HepG2 (cell line): ENCODE measurements at regions not wholly inside any gene's neighbourhood (a gene's known extent, or its start where the extent isn't known, plus 50 kb on each side); places are given as distances from the start of the nearest gene placed in this dataset.

Experiments
- CCAR2 ChIP-seq: fragments of 200-400 bp; formaldehyde crosslinking; optimal IDR thresholded peaks from 2 replicates; pipeline ENCODE3; 2018; ENCODE audit warnings: low read depth, mild to moderate bottlenecking, low read length, moderate library complexity
- CENPX ChIP-seq: sonication (generic); formaldehyde crosslinking; IDR thresholded peaks from 2 replicates; pipeline ENCODE4 v1.9.0; 2021; ENCODE audit warnings: mild to moderate bottlenecking, missing genetic modification reagents, moderate library complexity
- EP300 ChIP-seq, 3 experiments: sonication (generic) in 1 of 3; formaldehyde crosslinking in 1 of 3; IDR thresholded peaks; 2 replicates each; pipeline versions ENCODE4 v1.5.1 to v1.6.1; 2011 to 2020; ENCODE audit warnings: low read depth in 2 of 3, low read length in 2 of 3, borderline replicate concordance in 1 of 3, improper control_type of control experiment in 1 of 3, mild to moderate bottlenecking in 1 of 3, missing genetic modification reagents in 1 of 3, moderate library complexity in 1 of 3
- KDM1A ChIP-seq: IDR thresholded peaks from 2 replicates; pipeline ENCODE4 v1.6.1; 2016; ENCODE audit warnings: missing compliant biosample characterization
- KLF6 ChIP-seq: IDR thresholded peaks from 2 replicates; pipeline ENCODE4 v1.8.0; 2016; ENCODE audit warnings: missing biosample characterization, missing genetic modification reagents
- RFXANK ChIP-seq: IDR thresholded peaks from 2 replicates; pipeline ENCODE4 v1.6.1; 2016
- SRY ChIP-seq: sonication (generic); formaldehyde crosslinking; IDR thresholded peaks from 2 replicates; pipeline ENCODE4 v1.8.0; 2022; ENCODE audit warnings: mild to moderate bottlenecking, missing genetic modification reagents
- ZNF546 ChIP-seq: sonication (generic); formaldehyde crosslinking; conservative IDR thresholded peaks from 2 replicates; pipeline ENCODE4 v1.8.1; 2023; ENCODE audit warnings: mild to moderate bottlenecking, missing genetic modification reagents
- TF ChIP-seq, protein P1 (sequence below), 2 experiments: fragments of 450-650 bp in 1 of 2; sonication (generic) in 1 of 2; formaldehyde crosslinking in 1 of 2; IDR thresholded peaks; 2 replicates each; pipeline versions ENCODE4 v1.6.1 to v1.8.0; 2016 to 2022; ENCODE audit warnings: antibody characterized with exemption in 1 of 2, mild to moderate bottlenecking in 1 of 2, missing genetic modification reagents in 1 of 2
- TF ChIP-seq, protein P2 (sequence below): sonication (generic); formaldehyde crosslinking; IDR thresholded peaks from 2 replicates; pipeline ENCODE4 v1.4.0; 2020; ENCODE audit warnings: mild to moderate bottlenecking, low read depth, missing genetic modification reagents
- TF ChIP-seq, protein P3 (sequence below): sonication (generic); formaldehyde crosslinking; IDR thresholded peaks from 2 replicates; pipeline ENCODE4 v1.5.0; 2020; ENCODE audit warnings: missing genetic modification reagents
- TF ChIP-seq, protein P4 (sequence below): sonication (generic); formaldehyde crosslinking; IDR thresholded peaks from 2 replicates; pipeline ENCODE4 v1.4.0; 2020; ENCODE audit warnings: missing genetic modification reagents
- TF ChIP-seq, protein P5 (sequence below): sonication (generic); formaldehyde crosslinking; IDR thresholded peaks from 2 replicates; pipeline ENCODE4 v1.8.1; 2022; ENCODE audit warnings: mild to moderate bottlenecking, missing genetic modification reagents

DNA sequence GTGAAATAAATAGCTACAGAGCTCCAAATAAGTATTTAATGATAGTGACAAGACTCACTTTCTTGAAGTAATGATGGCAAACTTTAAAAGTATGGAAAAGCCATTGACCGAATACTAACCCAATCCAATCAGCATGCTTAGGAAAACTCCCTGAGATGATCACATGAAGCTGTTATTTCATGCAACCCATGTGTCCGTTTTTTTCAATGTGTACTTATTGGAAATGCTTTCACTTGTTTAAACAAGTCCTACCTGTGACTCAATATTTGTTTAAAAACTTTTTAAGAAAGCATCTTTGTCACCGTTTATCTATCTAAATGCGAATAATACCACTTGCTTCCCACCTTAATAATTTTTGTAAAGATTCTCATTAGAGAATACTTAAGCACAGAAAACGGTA lies 185.8 kb downstream of the NRIP1 start (continued):
- TF ChIP-seq, protein P1, sequence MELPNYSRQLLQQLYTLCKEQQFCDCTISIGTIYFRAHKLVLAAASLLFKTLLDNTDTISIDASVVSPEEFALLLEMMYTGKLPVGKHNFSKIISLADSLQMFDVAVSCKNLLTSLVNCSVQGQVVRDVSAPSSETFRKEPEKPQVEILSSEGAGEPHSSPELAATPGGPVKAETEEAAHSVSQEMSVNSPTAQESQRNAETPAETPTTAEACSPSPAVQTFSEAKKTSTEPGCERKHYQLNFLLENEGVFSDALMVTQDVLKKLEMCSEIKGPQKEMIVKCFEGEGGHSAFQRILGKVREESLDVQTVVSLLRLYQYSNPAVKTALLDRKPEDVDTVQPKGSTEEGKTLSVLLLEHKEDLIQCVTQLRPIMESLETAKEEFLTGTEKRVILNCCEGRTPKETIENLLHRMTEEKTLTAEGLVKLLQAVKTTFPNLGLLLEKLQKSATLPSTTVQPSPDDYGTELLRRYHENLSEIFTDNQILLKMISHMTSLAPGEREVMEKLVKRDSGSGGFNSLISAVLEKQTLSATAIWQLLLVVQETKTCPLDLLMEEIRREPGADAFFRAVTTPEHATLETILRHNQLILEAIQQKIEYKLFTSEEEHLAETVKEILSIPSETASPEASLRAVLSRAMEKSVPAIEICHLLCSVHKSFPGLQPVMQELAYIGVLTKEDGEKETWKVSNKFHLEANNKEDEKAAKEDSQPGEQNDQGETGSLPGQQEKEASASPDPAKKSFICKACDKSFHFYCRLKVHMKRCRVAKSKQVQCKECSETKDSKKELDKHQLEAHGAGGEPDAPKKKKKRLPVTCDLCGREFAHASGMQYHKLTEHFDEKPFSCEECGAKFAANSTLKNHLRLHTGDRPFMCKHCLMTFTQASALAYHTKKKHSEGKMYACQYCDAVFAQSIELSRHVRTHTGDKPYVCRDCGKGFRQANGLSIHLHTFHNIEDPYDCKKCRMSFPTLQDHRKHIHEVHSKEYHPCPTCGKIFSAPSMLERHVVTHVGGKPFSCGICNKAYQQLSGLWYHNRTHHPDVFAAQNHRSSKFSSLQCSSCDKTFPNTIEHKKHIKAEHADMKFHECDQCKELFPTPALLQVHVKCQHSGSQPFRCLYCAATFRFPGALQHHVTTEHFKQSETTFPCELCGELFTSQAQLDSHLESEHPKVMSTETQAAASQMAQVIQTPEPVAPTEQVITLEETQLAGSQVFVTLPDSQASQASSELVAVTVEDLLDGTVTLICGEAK (IDR thresholded peaks at IDR 0.05): no peak
- TF ChIP-seq, protein P1 (CRISPR knock-in tag; IDR thresholded peaks at IDR 0.05): no peak
- no peak for TF ChIP-seq CENPX (CRISPR knock-in tag)
- peak in 1 of 2 experiments; percentile 99; a peak in 3 of 4 replicates for TF ChIP-seq EP300 (IDR thresholded peaks at IDR 0.05; ENCODE audit: low read depth in 2 of 2, low read length in 2 of 2)
- TF ChIP-seq EP300 (CRISPR knock-in tag; IDR thresholded peaks at IDR 0.05; ENCODE audit: borderline replicate concordance): peak; percentile 87
- TF ChIP-seq, protein P2, sequence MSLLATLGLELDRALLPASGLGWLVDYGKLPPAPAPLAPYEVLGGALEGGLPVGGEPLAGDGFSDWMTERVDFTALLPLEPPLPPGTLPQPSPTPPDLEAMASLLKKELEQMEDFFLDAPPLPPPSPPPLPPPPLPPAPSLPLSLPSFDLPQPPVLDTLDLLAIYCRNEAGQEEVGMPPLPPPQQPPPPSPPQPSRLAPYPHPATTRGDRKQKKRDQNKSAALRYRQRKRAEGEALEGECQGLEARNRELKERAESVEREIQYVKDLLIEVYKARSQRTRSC (CRISPR knock-in tag): no peak
- no peak for TF ChIP-seq SRY (CRISPR knock-in tag)
- TF ChIP-seq, protein P3, sequence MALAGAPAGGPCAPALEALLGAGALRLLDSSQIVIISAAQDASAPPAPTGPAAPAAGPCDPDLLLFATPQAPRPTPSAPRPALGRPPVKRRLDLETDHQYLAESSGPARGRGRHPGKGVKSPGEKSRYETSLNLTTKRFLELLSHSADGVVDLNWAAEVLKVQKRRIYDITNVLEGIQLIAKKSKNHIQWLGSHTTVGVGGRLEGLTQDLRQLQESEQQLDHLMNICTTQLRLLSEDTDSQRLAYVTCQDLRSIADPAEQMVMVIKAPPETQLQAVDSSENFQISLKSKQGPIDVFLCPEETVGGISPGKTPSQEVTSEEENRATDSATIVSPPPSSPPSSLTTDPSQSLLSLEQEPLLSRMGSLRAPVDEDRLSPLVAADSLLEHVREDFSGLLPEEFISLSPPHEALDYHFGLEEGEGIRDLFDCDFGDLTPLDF (CRISPR knock-in tag): no peak
- 0 out of 2 replicates have a peak, but pooled peaks have one; percentile 67 for TF ChIP-seq KLF6 (CRISPR knock-in tag)
- TF ChIP-seq, protein P4, sequence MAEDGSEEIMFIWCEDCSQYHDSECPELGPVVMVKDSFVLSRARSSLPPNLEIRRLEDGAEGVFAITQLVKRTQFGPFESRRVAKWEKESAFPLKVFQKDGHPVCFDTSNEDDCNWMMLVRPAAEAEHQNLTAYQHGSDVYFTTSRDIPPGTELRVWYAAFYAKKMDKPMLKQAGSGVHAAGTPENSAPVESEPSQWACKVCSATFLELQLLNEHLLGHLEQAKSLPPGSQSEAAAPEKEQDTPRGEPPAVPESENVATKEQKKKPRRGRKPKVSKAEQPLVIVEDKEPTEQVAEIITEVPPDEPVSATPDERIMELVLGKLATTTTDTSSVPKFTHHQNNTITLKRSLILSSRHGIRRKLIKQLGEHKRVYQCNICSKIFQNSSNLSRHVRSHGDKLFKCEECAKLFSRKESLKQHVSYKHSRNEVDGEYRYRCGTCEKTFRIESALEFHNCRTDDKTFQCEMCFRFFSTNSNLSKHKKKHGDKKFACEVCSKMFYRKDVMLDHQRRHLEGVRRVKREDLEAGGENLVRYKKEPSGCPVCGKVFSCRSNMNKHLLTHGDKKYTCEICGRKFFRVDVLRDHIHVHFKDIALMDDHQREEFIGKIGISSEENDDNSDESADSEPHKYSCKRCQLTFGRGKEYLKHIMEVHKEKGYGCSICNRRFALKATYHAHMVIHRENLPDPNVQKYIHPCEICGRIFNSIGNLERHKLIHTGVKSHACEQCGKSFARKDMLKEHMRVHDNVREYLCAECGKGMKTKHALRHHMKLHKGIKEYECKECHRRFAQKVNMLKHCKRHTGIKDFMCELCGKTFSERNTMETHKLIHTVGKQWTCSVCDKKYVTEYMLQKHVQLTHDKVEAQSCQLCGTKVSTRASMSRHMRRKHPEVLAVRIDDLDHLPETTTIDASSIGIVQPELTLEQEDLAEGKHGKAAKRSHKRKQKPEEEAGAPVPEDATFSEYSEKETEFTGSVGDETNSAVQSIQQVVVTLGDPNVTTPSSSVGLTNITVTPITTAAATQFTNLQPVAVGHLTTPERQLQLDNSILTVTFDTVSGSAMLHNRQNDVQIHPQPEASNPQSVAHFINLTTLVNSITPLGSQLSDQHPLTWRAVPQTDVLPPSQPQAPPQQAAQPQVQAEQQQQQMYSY (CRISPR knock-in tag): no peak
- TF ChIP-seq KDM1A (CRISPR knock-in tag): 0 out of 2 replicates have a peak, but pooled peaks have one; percentile 17
- no peak for TF ChIP-seq RFXANK (CRISPR knock-in tag)
- TF ChIP-seq ZNF546: no peak
- TF ChIP-seq, protein P5, sequence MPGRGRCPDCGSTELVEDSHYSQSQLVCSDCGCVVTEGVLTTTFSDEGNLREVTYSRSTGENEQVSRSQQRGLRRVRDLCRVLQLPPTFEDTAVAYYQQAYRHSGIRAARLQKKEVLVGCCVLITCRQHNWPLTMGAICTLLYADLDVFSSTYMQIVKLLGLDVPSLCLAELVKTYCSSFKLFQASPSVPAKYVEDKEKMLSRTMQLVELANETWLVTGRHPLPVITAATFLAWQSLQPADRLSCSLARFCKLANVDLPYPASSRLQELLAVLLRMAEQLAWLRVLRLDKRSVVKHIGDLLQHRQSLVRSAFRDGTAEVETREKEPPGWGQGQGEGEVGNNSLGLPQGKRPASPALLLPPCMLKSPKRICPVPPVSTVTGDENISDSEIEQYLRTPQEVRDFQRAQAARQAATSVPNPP (CRISPR knock-in tag): no peak
- TF ChIP-seq CCAR2: no peak
